GM23338 (cell line): ENCODE measurements at regions not wholly inside any gene's neighbourhood (a gene's known extent, or its start where the extent isn't known, plus 50 kb on each side); places are given as distances from the start of the nearest gene placed in this dataset.

Experiments used
- ATAC-seq: fragments of 200-7000 bp; cut with Tn5 transposase; 3 replicates; pipeline ENCODE4 v1.9.1; 2020
- DNase-seq: peaks from one replicate; pipeline ENCODE4 v3.0.0-alpha.2; 2015; ENCODE audit warnings: low spot score
- H2AFZ ChIP-seq: fragments of 200-600 bp; sonication (generic); 2 replicates; pipeline ENCODE4 v1.8.0; 2016; ENCODE audit warnings: antibody characterized with exemption, mild to moderate bottlenecking, moderate library complexity
- H3F3A ChIP-seq: fragments of 200-600 bp; sonication (generic); replicated peaks from 2 replicates; pipeline ENCODE4 v1.8.0; 2017; ENCODE audit warnings: antibody characterized with exemption, mixed run types, low read depth
- H3K27ac ChIP-seq: fragments of 200-600 bp; sonication (generic); 2 replicates; pipeline ENCODE4 v1.6.1; 2016; ENCODE audit warnings: low read depth
- H3K27me3 ChIP-seq: fragments of 200-600 bp; sonication (generic); 2 replicates; pipeline ENCODE4 v1.8.0; 2016; ENCODE audit warnings: mild to moderate bottlenecking, mixed run types, moderate library complexity; ENCODE audit not compliant: insufficient read depth
- H3K36me3 ChIP-seq: fragments of 200-600 bp; sonication (generic); 2 replicates; pipeline ENCODE4 v1.8.0; 2016; ENCODE audit warnings: mild to moderate bottlenecking; ENCODE audit not compliant: insufficient read depth
- H3K4me1 ChIP-seq: fragments of 200-600 bp; sonication (generic); 2 replicates; pipeline ENCODE4 v1.8.0; 2016; ENCODE audit warnings: mild to moderate bottlenecking, moderate library complexity; ENCODE audit not compliant: insufficient read depth
- H3K4me2 ChIP-seq: fragments of 200-600 bp; sonication (generic); 2 replicates; pipeline ENCODE4 v1.7.1; 2017; ENCODE audit warnings: mixed run types
- H3K4me3 ChIP-seq: fragments of 200-600 bp; sonication (generic); 2 replicates; pipeline ENCODE4 v1.6.1; 2016; ENCODE audit warnings: mixed run types
- H3K79me2 ChIP-seq: fragments of 200-600 bp; sonication (generic); replicated peaks from 2 replicates; pipeline ENCODE4 v1.8.0; 2017; ENCODE audit warnings: mild to moderate bottlenecking; ENCODE audit not compliant: insufficient read depth
- H3K9me2 ChIP-seq: fragments of 200-600 bp; sonication (generic); 2 replicates; pipeline ENCODE4 v1.8.0; 2017; ENCODE audit not compliant: insufficient read depth
- H4K20me1 ChIP-seq: fragments of 200-600 bp; sonication (generic); replicated peaks from 2 replicates; pipeline ENCODE4 v1.8.0; 2017; ENCODE audit warnings: mild to moderate bottlenecking; ENCODE audit not compliant: insufficient read depth
- H3K27ac Mint-ChIP-seq: 2 replicates; pipeline ENCODE4 v1.8.0; 2020; ENCODE audit warnings: inconsistent platforms, mild to moderate bottlenecking, moderate library complexity, mixed read lengths
- H3K27me3 Mint-ChIP-seq: 3 replicates; pipeline ENCODE4 v1.8.0; 2022; ENCODE audit warnings: low read depth, mild to moderate bottlenecking, moderate library complexity, mixed read lengths, inconsistent platforms; ENCODE audit not compliant: insufficient read depth, poor library complexity
- H3K36me3 Mint-ChIP-seq: 3 replicates; pipeline ENCODE4 v1.8.0; 2021; ENCODE audit warnings: low read depth, mild to moderate bottlenecking, inconsistent platforms, moderate library complexity, mixed read lengths
- H3K4me1 Mint-ChIP-seq: 3 replicates; pipeline ENCODE4 v1.8.0; 2020; ENCODE audit warnings: mild to moderate bottlenecking, inconsistent platforms, mixed read lengths
- H3K4me3 Mint-ChIP-seq: 3 replicates; pipeline ENCODE4 v1.8.0; 2021; ENCODE audit warnings: moderate library complexity, mild to moderate bottlenecking, inconsistent platforms, mixed read lengths
- H3K9me3 Mint-ChIP-seq: 3 replicates; pipeline ENCODE4 v1.8.0; 2020; ENCODE audit warnings: moderate library complexity, mild to moderate bottlenecking, inconsistent platforms, mixed read lengths
- CREB1 ChIP-seq: fragments of 250-450 bp; sonication (Bioruptor Pico); IDR thresholded peaks from 2 replicates; pipeline ENCODE4 v1.5.0; 2020; ENCODE audit warnings: low read depth, mild to moderate bottlenecking, moderate library complexity
- EZH2 ChIP-seq: fragments of 200-600 bp; sonication (generic); IDR thresholded peaks from one replicate; pipeline ENCODE4 v1.8.0; 2017; ENCODE audit warnings: antibody characterized with exemption, mild to moderate bottlenecking, low read depth; ENCODE audit not compliant: unreplicated experiment
- EZH2phosphoT487 ChIP-seq: fragments of 200-600 bp; sonication (generic); IDR thresholded peaks from one replicate; pipeline ENCODE4 v1.8.1; 2018; ENCODE audit warnings: antibody characterized with exemption; ENCODE audit not compliant: unreplicated experiment
- JUNB ChIP-seq: IDR thresholded peaks from one replicate; pipeline ENCODE4 v1.6.1; 2016; ENCODE audit warnings: antibody characterized with exemption; ENCODE audit not compliant: unreplicated experiment
- NANOG ChIP-seq: IDR thresholded peaks from 2 replicates; pipeline ENCODE4 v1.6.1; 2016; ENCODE audit warnings: antibody characterized with exemption, borderline replicate concordance
- POLR2AphosphoS5 ChIP-seq: IDR thresholded peaks from 2 replicates; pipeline ENCODE4 v1.6.1; 2016; ENCODE audit warnings: antibody characterized with exemption, low read depth
- STAT1 ChIP-seq: IDR thresholded peaks from one replicate; pipeline ENCODE4 v1.6.1; 2016; ENCODE audit warnings: antibody characterized with exemption; ENCODE audit not compliant: unreplicated experiment
- ZNF114 ChIP-seq: fragments of 250-450 bp; sonication (Bioruptor Pico); IDR thresholded peaks from 2 replicates; pipeline ENCODE4 v1.5.0; 2020; ENCODE audit warnings: mild to moderate bottlenecking, moderate library complexity
- ZNF331 ChIP-seq: fragments of 250-450 bp; sonication (Bioruptor Pico); IDR thresholded peaks from 2 replicates; pipeline ENCODE4 v1.5.0; 2020; ENCODE audit warnings: low read depth, mild to moderate bottlenecking, moderate library complexity
- TF ChIP-seq, protein P1 (sequence below): IDR thresholded peaks from one replicate; pipeline ENCODE4 v1.6.1; 2018; ENCODE audit warnings: antibody characterized with exemption; ENCODE audit not compliant: unreplicated experiment
- TF ChIP-seq, protein P2 (sequence below): IDR thresholded peaks from 2 replicates; pipeline ENCODE4 v1.6.1; 2016; ENCODE audit warnings: antibody characterized with exemption
- TF ChIP-seq, protein P3 (sequence below): fragments of 250-450 bp; sonication (Bioruptor Pico); IDR thresholded peaks from 2 replicates; pipeline ENCODE4 v1.5.0; 2020; ENCODE audit warnings: mild to moderate bottlenecking, moderate library complexity
- TF ChIP-seq, protein P4 (sequence below), 2 experiments: fragments of 200-600 bp in 1 of 2; sonication (generic) in 1 of 2; conservative IDR thresholded peaks; 2 replicates each; pipeline versions ENCODE4 v1.5.1 to v1.6.1; 2016 to 2017; ENCODE audit warnings: antibody characterized with exemption in 2 of 2, low read depth in 2 of 2, mild to moderate bottlenecking in 2 of 2, moderate library complexity in 1 of 2

DNA sequence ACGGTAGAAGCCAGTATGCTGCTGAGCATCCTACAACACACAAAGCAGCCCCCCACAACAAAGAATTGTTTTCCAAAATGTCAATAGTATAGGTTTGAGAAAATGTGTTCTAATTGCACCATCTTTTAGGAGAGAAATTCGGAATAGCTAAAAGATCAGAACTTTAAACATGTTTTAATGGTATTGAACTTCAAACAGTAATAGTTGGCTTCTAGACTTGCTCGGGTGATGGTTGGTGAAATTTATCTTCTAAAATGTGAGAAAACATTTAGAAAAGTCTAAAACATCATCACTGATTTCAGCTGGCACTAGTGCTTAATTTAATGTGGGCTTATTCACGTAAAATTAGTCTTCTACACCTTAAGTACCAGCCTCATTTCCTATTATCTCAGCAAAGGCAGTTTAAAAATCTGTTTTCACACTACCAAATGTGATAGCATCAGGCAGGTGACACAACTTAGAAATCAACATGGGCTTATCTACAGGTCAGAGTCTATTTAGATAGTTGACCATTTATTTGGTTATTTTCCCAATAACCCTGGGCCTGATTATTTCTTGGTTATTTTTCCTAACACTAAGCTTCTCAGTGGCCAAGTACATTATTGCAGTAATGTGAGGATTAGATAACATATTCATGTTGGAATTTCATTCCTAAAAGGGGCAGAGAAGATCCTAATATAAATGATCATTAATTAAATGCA is 399.3 kb upstream of the PKN2 start:
- Histone ChIP-seq H4K20me1 (no peaks in the 10 kb centered on the region), H3K27ac (no peak overlapping the region), H3K9me2 (peaks cover 5% of the 10 kb centered on the region; the same call in 1 of the 2 replicates), H3K79me2 (no peaks in the 10 kb centered on the region), H3K4me1 (no peaks in the 10 kb centered on the region), H3K36me3 (no peaks in the 10 kb centered on the region), H3K4me2 (no peak overlapping the region), H3K4me3 (no peak overlapping the region), H3K27me3 (no peaks in the 10 kb centered on the region), H3F3A (no peaks in the 10 kb centered on the region), H2AFZ (no peak overlapping the region)
- peaks cover 1% of the 10 kb centered on the region for H3K9me3 Mint-ChIP-seq
- no peak overlapping the region for H3K4me3 Mint-ChIP-seq
- ATAC-seq, result no peak
- H3K27me3 Mint-ChIP-seq, result no peaks in the 10 kb centered on the region
- DNase-seq, result no peak
- TF ChIP-seq, protein P1, sequence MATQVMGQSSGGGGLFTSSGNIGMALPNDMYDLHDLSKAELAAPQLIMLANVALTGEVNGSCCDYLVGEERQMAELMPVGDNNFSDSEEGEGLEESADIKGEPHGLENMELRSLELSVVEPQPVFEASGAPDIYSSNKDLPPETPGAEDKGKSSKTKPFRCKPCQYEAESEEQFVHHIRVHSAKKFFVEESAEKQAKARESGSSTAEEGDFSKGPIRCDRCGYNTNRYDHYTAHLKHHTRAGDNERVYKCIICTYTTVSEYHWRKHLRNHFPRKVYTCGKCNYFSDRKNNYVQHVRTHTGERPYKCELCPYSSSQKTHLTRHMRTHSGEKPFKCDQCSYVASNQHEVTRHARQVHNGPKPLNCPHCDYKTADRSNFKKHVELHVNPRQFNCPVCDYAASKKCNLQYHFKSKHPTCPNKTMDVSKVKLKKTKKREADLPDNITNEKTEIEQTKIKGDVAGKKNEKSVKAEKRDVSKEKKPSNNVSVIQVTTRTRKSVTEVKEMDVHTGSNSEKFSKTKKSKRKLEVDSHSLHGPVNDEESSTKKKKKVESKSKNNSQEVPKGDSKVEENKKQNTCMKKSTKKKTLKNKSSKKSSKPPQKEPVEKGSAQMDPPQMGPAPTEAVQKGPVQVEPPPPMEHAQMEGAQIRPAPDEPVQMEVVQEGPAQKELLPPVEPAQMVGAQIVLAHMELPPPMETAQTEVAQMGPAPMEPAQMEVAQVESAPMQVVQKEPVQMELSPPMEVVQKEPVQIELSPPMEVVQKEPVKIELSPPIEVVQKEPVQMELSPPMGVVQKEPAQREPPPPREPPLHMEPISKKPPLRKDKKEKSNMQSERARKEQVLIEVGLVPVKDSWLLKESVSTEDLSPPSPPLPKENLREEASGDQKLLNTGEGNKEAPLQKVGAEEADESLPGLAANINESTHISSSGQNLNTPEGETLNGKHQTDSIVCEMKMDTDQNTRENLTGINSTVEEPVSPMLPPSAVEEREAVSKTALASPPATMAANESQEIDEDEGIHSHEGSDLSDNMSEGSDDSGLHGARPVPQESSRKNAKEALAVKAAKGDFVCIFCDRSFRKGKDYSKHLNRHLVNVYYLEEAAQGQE, result no peak
- TF ChIP-seq JUNB, result no peak
- no peak for TF ChIP-seq ZNF114 (CRISPR knock-in tag)
- TF ChIP-seq POLR2AphosphoS5, result no peak
- no peak for TF ChIP-seq EZH2
- TF ChIP-seq, protein P2, sequence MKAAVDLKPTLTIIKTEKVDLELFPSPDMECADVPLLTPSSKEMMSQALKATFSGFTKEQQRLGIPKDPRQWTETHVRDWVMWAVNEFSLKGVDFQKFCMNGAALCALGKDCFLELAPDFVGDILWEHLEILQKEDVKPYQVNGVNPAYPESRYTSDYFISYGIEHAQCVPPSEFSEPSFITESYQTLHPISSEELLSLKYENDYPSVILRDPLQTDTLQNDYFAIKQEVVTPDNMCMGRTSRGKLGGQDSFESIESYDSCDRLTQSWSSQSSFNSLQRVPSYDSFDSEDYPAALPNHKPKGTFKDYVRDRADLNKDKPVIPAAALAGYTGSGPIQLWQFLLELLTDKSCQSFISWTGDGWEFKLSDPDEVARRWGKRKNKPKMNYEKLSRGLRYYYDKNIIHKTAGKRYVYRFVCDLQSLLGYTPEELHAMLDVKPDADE, result no peak
- TF ChIP-seq STAT1, result no peak
- no peak for TF ChIP-seq ZNF331 (CRISPR knock-in tag)
- TF ChIP-seq, protein P3, sequence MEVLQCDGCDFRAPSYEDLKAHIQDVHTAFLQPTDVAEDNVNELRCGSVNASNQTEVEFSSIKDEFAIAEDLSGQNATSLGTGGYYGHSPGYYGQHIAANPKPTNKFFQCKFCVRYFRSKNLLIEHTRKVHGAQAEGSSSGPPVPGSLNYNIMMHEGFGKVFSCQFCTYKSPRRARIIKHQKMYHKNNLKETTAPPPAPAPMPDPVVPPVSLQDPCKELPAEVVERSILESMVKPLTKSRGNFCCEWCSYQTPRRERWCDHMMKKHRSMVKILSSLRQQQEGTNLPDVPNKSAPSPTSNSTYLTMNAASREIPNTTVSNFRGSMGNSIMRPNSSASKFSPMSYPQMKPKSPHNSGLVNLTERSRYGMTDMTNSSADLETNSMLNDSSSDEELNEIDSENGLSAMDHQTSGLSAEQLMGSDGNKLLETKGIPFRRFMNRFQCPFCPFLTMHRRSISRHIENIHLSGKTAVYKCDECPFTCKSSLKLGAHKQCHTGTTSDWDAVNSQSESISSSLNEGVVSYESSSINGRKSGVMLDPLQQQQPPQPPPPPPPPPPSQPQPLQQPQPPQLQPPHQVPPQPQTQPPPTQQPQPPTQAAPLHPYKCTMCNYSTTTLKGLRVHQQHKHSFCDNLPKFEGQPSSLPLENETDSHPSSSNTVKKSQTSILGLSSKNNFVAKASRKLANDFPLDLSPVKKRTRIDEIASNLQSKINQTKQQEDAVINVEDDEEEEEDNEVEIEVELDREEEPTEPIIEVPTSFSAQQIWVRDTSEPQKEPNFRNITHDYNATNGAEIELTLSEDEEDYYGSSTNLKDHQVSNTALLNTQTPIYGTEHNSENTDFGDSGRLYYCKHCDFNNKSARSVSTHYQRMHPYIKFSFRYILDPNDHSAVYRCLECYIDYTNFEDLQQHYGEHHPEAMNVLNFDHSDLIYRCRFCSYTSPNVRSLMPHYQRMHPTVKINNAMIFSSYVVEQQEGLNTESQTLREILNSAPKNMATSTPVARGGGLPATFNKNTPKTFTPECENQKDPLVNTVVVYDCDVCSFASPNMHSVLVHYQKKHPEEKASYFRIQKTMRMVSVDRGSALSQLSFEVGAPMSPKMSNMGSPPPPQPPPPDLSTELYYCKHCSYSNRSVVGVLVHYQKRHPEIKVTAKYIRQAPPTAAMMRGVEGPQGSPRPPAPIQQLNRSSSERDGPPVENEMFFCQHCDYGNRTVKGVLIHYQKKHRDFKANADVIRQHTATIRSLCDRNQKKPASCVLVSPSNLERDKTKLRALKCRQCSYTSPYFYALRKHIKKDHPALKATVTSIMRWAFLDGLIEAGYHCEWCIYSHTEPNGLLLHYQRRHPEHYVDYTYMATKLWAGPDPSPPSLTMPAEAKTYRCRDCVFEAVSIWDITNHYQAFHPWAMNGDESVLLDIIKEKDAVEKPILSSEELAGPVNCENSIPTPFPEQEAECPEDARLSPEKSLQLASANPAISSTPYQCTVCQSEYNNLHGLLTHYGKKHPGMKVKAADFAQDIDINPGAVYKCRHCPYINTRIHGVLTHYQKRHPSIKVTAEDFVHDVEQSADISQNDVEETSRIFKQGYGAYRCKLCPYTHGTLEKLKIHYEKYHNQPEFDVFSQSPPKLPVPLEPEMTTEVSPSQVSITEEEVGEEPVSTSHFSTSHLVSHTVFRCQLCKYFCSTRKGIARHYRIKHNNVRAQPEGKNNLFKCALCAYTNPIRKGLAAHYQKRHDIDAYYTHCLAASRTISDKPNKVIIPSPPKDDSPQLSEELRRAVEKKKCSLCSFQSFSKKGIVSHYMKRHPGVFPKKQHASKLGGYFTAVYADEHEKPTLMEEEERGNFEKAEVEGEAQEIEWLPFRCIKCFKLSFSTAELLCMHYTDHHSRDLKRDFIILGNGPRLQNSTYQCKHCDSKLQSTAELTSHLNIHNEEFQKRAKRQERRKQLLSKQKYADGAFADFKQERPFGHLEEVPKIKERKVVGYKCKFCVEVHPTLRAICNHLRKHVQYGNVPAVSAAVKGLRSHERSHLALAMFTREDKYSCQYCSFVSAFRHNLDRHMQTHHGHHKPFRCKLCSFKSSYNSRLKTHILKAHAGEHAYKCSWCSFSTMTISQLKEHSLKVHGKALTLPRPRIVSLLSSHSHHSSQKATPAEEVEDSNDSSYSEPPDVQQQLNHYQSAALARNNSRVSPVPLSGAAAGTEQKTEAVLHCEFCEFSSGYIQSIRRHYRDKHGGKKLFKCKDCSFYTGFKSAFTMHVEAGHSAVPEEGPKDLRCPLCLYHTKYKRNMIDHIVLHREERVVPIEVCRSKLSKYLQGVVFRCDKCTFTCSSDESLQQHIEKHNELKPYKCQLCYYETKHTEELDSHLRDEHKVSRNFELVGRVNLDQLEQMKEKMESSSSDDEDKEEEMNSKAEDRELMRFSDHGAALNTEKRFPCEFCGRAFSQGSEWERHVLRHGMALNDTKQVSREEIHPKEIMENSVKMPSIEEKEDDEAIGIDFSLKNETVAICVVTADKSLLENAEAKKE (CRISPR knock-in tag), result no peak
- TF ChIP-seq, protein P4, sequence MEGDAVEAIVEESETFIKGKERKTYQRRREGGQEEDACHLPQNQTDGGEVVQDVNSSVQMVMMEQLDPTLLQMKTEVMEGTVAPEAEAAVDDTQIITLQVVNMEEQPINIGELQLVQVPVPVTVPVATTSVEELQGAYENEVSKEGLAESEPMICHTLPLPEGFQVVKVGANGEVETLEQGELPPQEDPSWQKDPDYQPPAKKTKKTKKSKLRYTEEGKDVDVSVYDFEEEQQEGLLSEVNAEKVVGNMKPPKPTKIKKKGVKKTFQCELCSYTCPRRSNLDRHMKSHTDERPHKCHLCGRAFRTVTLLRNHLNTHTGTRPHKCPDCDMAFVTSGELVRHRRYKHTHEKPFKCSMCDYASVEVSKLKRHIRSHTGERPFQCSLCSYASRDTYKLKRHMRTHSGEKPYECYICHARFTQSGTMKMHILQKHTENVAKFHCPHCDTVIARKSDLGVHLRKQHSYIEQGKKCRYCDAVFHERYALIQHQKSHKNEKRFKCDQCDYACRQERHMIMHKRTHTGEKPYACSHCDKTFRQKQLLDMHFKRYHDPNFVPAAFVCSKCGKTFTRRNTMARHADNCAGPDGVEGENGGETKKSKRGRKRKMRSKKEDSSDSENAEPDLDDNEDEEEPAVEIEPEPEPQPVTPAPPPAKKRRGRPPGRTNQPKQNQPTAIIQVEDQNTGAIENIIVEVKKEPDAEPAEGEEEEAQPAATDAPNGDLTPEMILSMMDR (conservative IDR thresholded peaks at IDR 0.05; ENCODE audit: low read depth in 2 of 2), result no peak
- no peak for TF ChIP-seq EZH2phosphoT487
- no peak for TF ChIP-seq CREB1 (CRISPR knock-in tag)
- TF ChIP-seq NANOG, result no peak
- H3K27ac Mint-ChIP-seq, result no peak overlapping the region
- H3K4me1 Mint-ChIP-seq, result no peaks in the 10 kb centered on the region
- H3K36me3 Mint-ChIP-seq, result no peaks in the 10 kb centered on the region
